A673 (cell line): ENCODE measurements at regions not wholly inside any gene's neighbourhood (a gene's known extent, or its start where the extent isn't known, plus 50 kb on each side); places are given as distances from the start of the nearest gene placed in this dataset.

Experiments used
- CTCF ChIP-seq: fragments of 300-800, 200-600 bp; sonication (generic); conservative IDR thresholded peaks from 2 replicates; pipeline ENCODE4 v1.5.1; 2017; ENCODE audit warnings: low read depth, mild to moderate bottlenecking, antibody characterized with exemption, low read length, moderate library complexity, mixed read lengths
- EZH2 ChIP-seq: fragments of 200-600 bp; sonication (generic); IDR thresholded peaks from 2 replicates; pipeline ENCODE4 v1.6.1; 2017; ENCODE audit warnings: borderline replicate concordance, low read depth, mild to moderate bottlenecking, mixed read lengths, antibody characterized with exemption, low read length; ENCODE audit not compliant: poor library complexity, severe bottlenecking

GRCh38 chr3:13123013-13123654 is 49.9 kb upstream of the IQSEC1 start:
- no peak for TF ChIP-seq CTCF
- no peak for TF ChIP-seq EZH2
